H1 (cell line): ENCODE measurements at regions not wholly inside any gene's neighbourhood (a gene's known extent, or its start where the extent isn't known, plus 50 kb on each side); places are given as distances from the start of the nearest gene placed in this dataset.

ENCODE experiments used
- CTCF ChIA-PET: fragments of 300-600 bp; sonication (Branson Sonifier 250); formaldehyde crosslinking; loops from one replicate; lab custom pipeline; 2021; ENCODE audit not compliant: partially characterized antibody; lab: Charles Lee
- POLR2A ChIA-PET: fragments of 300-600 bp; sonication (Branson Sonifier 250); formaldehyde crosslinking; loops from one replicate; lab custom pipeline; 2021; ENCODE audit warnings: inconsistent platforms; ENCODE audit not compliant: partially characterized antibody; lab: Charles Lee
- DNase-seq, 2 experiments: peaks; one replicate each; pipeline versions ENCODE4 v3.0.0 to v3.0.0-alpha.2; 2010 to 2022; ENCODE audit warnings: low spot score in 2 of 2, low read depth in 1 of 2, mixed read lengths in 1 of 2
- FAIRE-seq: peaks from 2 replicates; lab custom pipeline; 2011; peaks lifted over from hg19 to GRCh38; lab: Jason Lieb, UNC
- H2AFZ ChIP-seq: 2 replicates; pipeline ENCODE4 v1.8.1; 2012; ENCODE audit warnings: low read length, inconsistent platforms
- H2AK5ac ChIP-seq: 2 replicates; pipeline ENCODE4 v1.6.1; 2013; ENCODE audit warnings: low read depth, low read length
- H2BK120ac ChIP-seq: replicated peaks from 2 replicates; pipeline ENCODE3; 2013; ENCODE audit warnings: low read depth, low read length, inconsistent platforms
- H2BK12ac ChIP-seq: 2 replicates; pipeline ENCODE4 v1.6.1; 2013; ENCODE audit warnings: low read depth, low read length
- H2BK15ac ChIP-seq: 2 replicates; pipeline ENCODE4 v1.6.1; 2013; ENCODE audit warnings: low read length
- H2BK20ac ChIP-seq: 2 replicates; pipeline ENCODE4 v1.6.1; 2013; ENCODE audit warnings: low read length
- H2BK5ac ChIP-seq: 2 replicates; pipeline ENCODE4 v1.6.1; 2013; ENCODE audit warnings: low read depth, low read length
- H3K14ac ChIP-seq: 2 replicates; pipeline ENCODE4 v1.6.1; 2013; ENCODE audit warnings: inconsistent platforms; ENCODE audit not compliant: insufficient read length
- H3K18ac ChIP-seq: 2 replicates; pipeline ENCODE4 v1.6.1; 2013; ENCODE audit warnings: low read length; ENCODE audit errors: extremely low read depth
- H3K23ac ChIP-seq: 2 replicates; pipeline ENCODE4 v1.6.1; 2013; ENCODE audit warnings: inconsistent platforms; ENCODE audit not compliant: insufficient read length
- H3K23me2 ChIP-seq: 2 replicates; pipeline ENCODE4 v1.6.1; 2013; ENCODE audit warnings: low read depth, low read length
- H3K27ac ChIP-seq: 2 replicates; pipeline ENCODE4 v1.6.1; 2011; ENCODE audit warnings: low read depth, low read length, inconsistent platforms
- H3K27me3 ChIP-seq, 4 experiments: replicated peaks in 1 of 4; 1 replicate in 1 of 4; 2 replicates in 3 of 4; pipeline versions ENCODE4 v1.6.1 to v1.8.1; 2011 to 2013; ENCODE audit warnings: low read length in 3 of 4, mild to moderate bottlenecking in 3 of 4, inconsistent platforms in 2 of 4, mixed read lengths in 2 of 4, moderate library complexity in 1 of 4; ENCODE audit not compliant: control insufficient read depth in 3 of 4, insufficient read depth in 3 of 4; ENCODE audit errors: extremely low read depth in 1 of 4
- H3K36me3 ChIP-seq, 4 experiments: 2 replicates each; pipeline versions ENCODE4 v1.6.1 to v1.8.1; 2011 to 2013; ENCODE audit warnings: mild to moderate bottlenecking in 4 of 4, low read length in 3 of 4, moderate library complexity in 2 of 4, control low read depth in 1 of 4, inconsistent platforms in 1 of 4; ENCODE audit not compliant: insufficient read depth in 4 of 4, control insufficient read depth in 2 of 4
- H3K4ac ChIP-seq: replicated peaks from 2 replicates; pipeline ENCODE3; 2013; ENCODE audit warnings: low read length, low read depth, mixed read lengths, inconsistent platforms; ENCODE audit not compliant: insufficient read length
- H3K4me1 ChIP-seq, 4 experiments: replicated peaks in 1 of 4; 1 replicate in 1 of 4; 2 replicates in 3 of 4; pipeline versions ENCODE4 v1.6.1 to v1.8.1; 2011 to 2013; ENCODE audit warnings: low read length in 3 of 4, inconsistent platforms in 2 of 4, mixed read lengths in 1 of 4; ENCODE audit not compliant: insufficient read depth in 4 of 4, control insufficient read depth in 3 of 4
- H3K4me2 ChIP-seq, 2 experiments: 2 replicates each; pipeline versions ENCODE4 v1.6.1 to v1.8.1; 2011 to 2013; ENCODE audit warnings: low read depth in 2 of 2, low read length in 2 of 2, control low read depth in 1 of 2, inconsistent platforms in 1 of 2, mild to moderate bottlenecking in 1 of 2; ENCODE audit not compliant: insufficient read depth in 1 of 2
- H3K4me3 ChIP-seq, 4 experiments: fragments of 200-600, 300-600 bp in 1 of 4; sonication (generic), shearing (Covaris generic), sonication (Bioruptor Twin) in 1 of 4; 2 replicates each; pipeline versions ENCODE4 v1.5.1 to v1.8.1; 2011 to 2016; ENCODE audit warnings: low read length in 4 of 4, low read depth in 3 of 4, control low read depth in 2 of 4, inconsistent platforms in 2 of 4, mild to moderate bottlenecking in 2 of 4, mixed read lengths in 1 of 4, moderate library complexity in 1 of 4; ENCODE audit not compliant: insufficient read depth in 2 of 4; ENCODE audit errors: extremely low read depth in 1 of 4
- H3K56ac ChIP-seq: replicated peaks from 2 replicates; pipeline ENCODE3; 2013; ENCODE audit warnings: low read depth, mild to moderate bottlenecking, mixed read lengths, low read length, inconsistent platforms; ENCODE audit not compliant: insufficient read length
- H3K79me1 ChIP-seq: 2 replicates; pipeline ENCODE4 v1.6.1; 2013; ENCODE audit warnings: low read depth, low read length, control low read depth
- H3K79me2 ChIP-seq, 2 experiments: 2 replicates each; pipeline versions ENCODE4 v1.6.1 to v1.8.1; 2012 to 2013; ENCODE audit warnings: low read length in 2 of 2, mild to moderate bottlenecking in 2 of 2, inconsistent platforms in 1 of 2; ENCODE audit not compliant: insufficient read depth in 2 of 2, control insufficient read depth in 1 of 2
- H3K9ac ChIP-seq, 4 experiments: replicated peaks in 1 of 4; 1 replicate in 1 of 4; 2 replicates in 3 of 4; pipeline versions ENCODE4 v1.6.1 to v1.8.1; 2011 to 2013; ENCODE audit warnings: low read depth in 3 of 4, low read length in 3 of 4, control low read depth in 2 of 4, mild to moderate bottlenecking in 2 of 4, moderate library complexity in 2 of 4, inconsistent platforms in 1 of 4; ENCODE audit errors: extremely low read depth in 1 of 4
- H3K9me3 ChIP-seq, 2 experiments: 2 replicates each; pipeline versions ENCODE4 v1.6.1 to v1.8.1; 2012 to 2013; ENCODE audit warnings: mild to moderate bottlenecking in 2 of 2, moderate library complexity in 2 of 2, control low read depth in 1 of 2, inconsistent platforms in 1 of 2, low read depth in 1 of 2, low read length in 1 of 2, mixed read lengths in 1 of 2; ENCODE audit not compliant: insufficient read depth in 2 of 2
- H4K20me1 ChIP-seq, 2 experiments: replicated peaks in 1 of 2; 2 replicates each; pipeline versions ENCODE3 to v1.8.1; 2011 to 2013; ENCODE audit warnings: inconsistent platforms in 2 of 2, low read length in 2 of 2, mild to moderate bottlenecking in 1 of 2; ENCODE audit not compliant: insufficient read depth in 2 of 2, control insufficient read depth in 1 of 2
- H4K5ac ChIP-seq: 2 replicates; pipeline ENCODE4 v1.6.1; 2013; ENCODE audit warnings: low read length, low read depth, mixed read lengths, inconsistent platforms; ENCODE audit not compliant: insufficient read length
- H4K8ac ChIP-seq: 2 replicates; pipeline ENCODE4 v1.8.0; 2013; ENCODE audit warnings: mild to moderate bottlenecking, moderate library complexity, low read length, inconsistent platforms; ENCODE audit not compliant: insufficient read depth; ENCODE audit errors: extremely low read depth
- H4K91ac ChIP-seq: replicated peaks from 2 replicates; pipeline ENCODE3; 2013; ENCODE audit warnings: low read length, mixed read lengths, inconsistent platforms; ENCODE audit not compliant: insufficient read length
- ASH2L ChIP-seq: fragments of 200-600, 300-600 bp; sonication (generic); IDR thresholded peaks from one replicate; pipeline ENCODE4 v1.7.1; 2017; ENCODE audit warnings: low read length
- EZH2 ChIP-seq: fragments of 200-600 bp; sonication (generic); IDR thresholded peaks from 2 replicates; pipeline ENCODE4 v1.7.1; 2012; ENCODE audit warnings: low read depth, mild to moderate bottlenecking, moderate library complexity, low read length, inconsistent platforms; ENCODE audit not compliant: severe bottlenecking
- FOSL1 ChIP-seq: IDR thresholded peaks from 2 replicates; pipeline ENCODE4 v1.6.1; 2011; ENCODE audit warnings: mild to moderate bottlenecking, low read depth, low read length, moderate library complexity; ENCODE audit not compliant: insufficient read depth
- HDAC6 ChIP-seq: IDR thresholded peaks from one replicate; pipeline ENCODE4 v1.7.1; 2012; ENCODE audit warnings: low read depth, mild to moderate bottlenecking, inconsistent platforms, low read length, moderate library complexity
- JUN ChIP-seq: IDR thresholded peaks from 2 replicates; pipeline ENCODE4 v1.6.1; 2011; ENCODE audit warnings: low read depth, mild to moderate bottlenecking, improper control_type of control experiment, low read length
- RNF2 ChIP-seq: fragments of 200-900, 300-1000 bp; sonication (generic); IDR thresholded peaks from 2 replicates; pipeline ENCODE4 v1.7.1; 2016; ENCODE audit warnings: borderline replicate concordance, low read depth, mild to moderate bottlenecking, antibody characterized with exemption, low read length; ENCODE audit not compliant: poor library complexity, severe bottlenecking; ENCODE audit errors: missing control alignments
- TEAD4 ChIP-seq: IDR thresholded peaks from 2 replicates; pipeline ENCODE4 v1.6.1; 2012; ENCODE audit warnings: low read depth, low read length, inconsistent platforms, mixed read lengths
- ZNF274 ChIP-seq: IDR thresholded peaks from 2 replicates; pipeline ENCODE4 v1.7.0; 2012; ENCODE audit warnings: low read length, borderline replicate concordance; ENCODE audit errors: extremely low read depth
- WGBS, 2 experiments: shearing (Covaris generic) in 1 of 2; methylation state at CpG; one replicate each; pipeline versions ENCODE4 v1.1.6 to v1.1.7; 2013 to 2015; ENCODE audit warnings: low lambda C conversion rate in 2 of 2, mixed read lengths in 2 of 2, inconsistent platforms in 1 of 2, low coverage in 1 of 2, missing lambda C conversion rate in 1 of 2; ENCODE audit not compliant: insufficient replicate concordance in 2 of 2, insufficient coverage in 1 of 2, insufficient read length in 1 of 2; ENCODE audit errors: extremely low coverage in 1 of 2, missing lambda C conversion rate in 1 of 2; 5-methylcytosine and 5-hydroxymethylcytosine counted together
- TF ChIP-seq, protein P1 (sequence below): IDR thresholded peaks from 2 replicates; pipeline ENCODE4 v1.6.1; 2012; ENCODE audit warnings: inconsistent platforms

DNA sequence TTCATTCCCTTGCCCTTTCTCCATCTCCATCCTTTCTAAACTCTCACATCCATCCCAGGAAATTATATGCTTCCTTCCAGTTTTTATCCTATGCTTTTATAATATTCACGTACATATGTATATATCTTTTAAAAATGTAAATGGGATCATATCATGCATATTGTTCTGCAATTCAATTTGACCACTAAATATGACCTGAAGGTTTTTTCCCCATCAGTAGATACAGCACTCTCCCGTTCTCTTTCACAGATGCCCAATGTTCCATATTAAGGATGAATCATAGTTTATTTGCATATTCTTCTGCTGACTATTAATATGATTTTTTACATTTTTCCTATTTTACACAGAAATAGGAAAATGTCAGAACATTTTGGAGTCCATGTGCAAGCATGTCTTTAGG, 213.3 kb upstream of the PARD3B start:
- Histone ChIP-seq H2BK12ac (no peak overlapping the region), H3K79me1 (no peaks in the 10 kb centered on the region), H3K9me3 (no peaks in the 10 kb centered on the region), H2BK120ac (no peak overlapping the region), H3K36me3 (no peaks in the 10 kb centered on the region), H3K18ac (no peak overlapping the region), H3K56ac (no peak overlapping the region), H3K79me2 (no peaks in the 10 kb centered on the region), H2BK15ac (no peak overlapping the region), H4K91ac (no peak overlapping the region), H3K9ac (no peak overlapping the region), H3K4me3 (no peak overlapping the region), H3K27me3 (no peaks in the 10 kb centered on the region), H3K23me2 (no peaks in the 10 kb centered on the region; the same call in 1 of the 2 replicates), H3K4ac (no peak overlapping the region), H4K20me1 (no peaks in the 10 kb centered on the region), H3K14ac (no peak overlapping the region), H4K8ac (no peak overlapping the region), H2BK20ac (no peak overlapping the region), H3K27ac (no peak overlapping the region), H2AFZ (no peak overlapping the region), H3K4me2 (no peak overlapping the region), H3K23ac (no peak overlapping the region), H4K5ac (no peak overlapping the region), H3K4me1 (no peaks in the 10 kb centered on the region), H2AK5ac (no peak overlapping the region), H2BK5ac (no peak overlapping the region)
- CTCF ChIA-PET, result interaction anchor here (1.0 to 1.1 kb wide), 2 partner anchors 8 to 360 kb away, joined by 4 read pairs; no protein-coding TSS in a partner anchor
- POLR2A ChIA-PET, result no interaction called here
- no peak for FAIRE-seq
- WGBS, 2 experiments, result 94% methylated on average over 2 of the region's 2 CpGs; no CpG with 5 or more reads in 1 of the 2 experiments
- DNase-seq, result no peak
- TF ChIP-seq, protein P1, sequence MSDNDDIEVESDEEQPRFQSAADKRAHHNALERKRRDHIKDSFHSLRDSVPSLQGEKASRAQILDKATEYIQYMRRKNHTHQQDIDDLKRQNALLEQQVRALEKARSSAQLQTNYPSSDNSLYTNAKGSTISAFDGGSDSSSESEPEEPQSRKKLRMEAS, result no peak
- TF ChIP-seq ASH2L (no peak), EZH2 (no peak), RNF2 (no peak), FOSL1 (no peak), ZNF274 (no peak), HDAC6 (no peak), JUN (no peak), TEAD4 (no peak)
